NCI-H1105 treated with DMSO at 0.1 percent for 48 hours (cell line): ENCODE measurements at regions not wholly inside any gene's neighbourhood (a gene's known extent, or its start where the extent isn't known, plus 50 kb on each side); places are given as distances from the start of the nearest gene placed in this dataset.

ENCODE experiments used
- DNase-seq: peaks from one replicate; lab custom pipeline; 2025; lab: John Stamatoyannopoulos, UW

GRCh38 chr3:64945171-64945729 is 257.4 kb upstream of the ADAMTS9 start:
- DNase-seq, result no peak

GRCh38 chr3:64943866-64944265 is 256.1 kb upstream of the ADAMTS9 start:
- DNase-seq, result no peak

- no peak for DNase-seq
Observed at GRCh38 chr3:64940596-64941348, 253.0 kb upstream of the ADAMTS9 start.

- no peak for DNase-seq
Observed at GRCh38 chr3:64939747-64940450, 252.1 kb upstream of the ADAMTS9 start.

GRCh38 chr3:64939309-64939708 is 251.5 kb upstream of the ADAMTS9 start:
- DNase-seq, result no peak

GRCh38 chr3:64936556-64936955 is 248.8 kb upstream of the ADAMTS9 start:
- no peak for DNase-seq

- no peak for DNase-seq
Observed at GRCh38 chr3:64935971-64936370, 248.2 kb upstream of the ADAMTS9 start.

GRCh38 chr3:64932666-64933342 is 245.0 kb upstream of the ADAMTS9 start:
- DNase-seq, result no peak

- DNase-seq, result no peak
Observed at GRCh38 chr3:64932016-64932518, 244.3 kb upstream of the ADAMTS9 start.

- DNase-seq, result no peak
Observed at GRCh38 chr3:64930891-64931290, 243.1 kb upstream of the ADAMTS9 start.

GRCh38 chr3:64928683-64929082 is 240.9 kb upstream of the ADAMTS9 start:
- DNase-seq, result no peak

- DNase-seq, result no peak
Observed at GRCh38 chr3:64927689-64928088, 239.9 kb upstream of the ADAMTS9 start.

GRCh38 chr3:64925575-64925974 is 237.8 kb upstream of the ADAMTS9 start:
- DNase-seq, result no peak

- no peak for DNase-seq
Observed at GRCh38 chr3:64924961-64925360, 237.2 kb upstream of the ADAMTS9 start.

GRCh38 chr3:64922213-64922612 is 234.4 kb upstream of the ADAMTS9 start:
- DNase-seq, result no peak

- no peak for DNase-seq
Observed at GRCh38 chr3:64921281-64922065, 233.7 kb upstream of the ADAMTS9 start.

- no peak for DNase-seq
Observed at GRCh38 chr3:64919934-64920333, 232.1 kb upstream of the ADAMTS9 start.

GRCh38 chr3:64918989-64919388 is 231.2 kb upstream of the ADAMTS9 start:
- no peak for DNase-seq

- DNase-seq, result no peak
Observed at GRCh38 chr3:64917914-64918453, 230.2 kb upstream of the ADAMTS9 start.

- DNase-seq, result no peak
Observed at GRCh38 chr3:64916937-64917336, 229.1 kb upstream of the ADAMTS9 start.

- no peak for DNase-seq
Observed at GRCh38 chr3:64916192-64916798, 228.5 kb upstream of the ADAMTS9 start.
